Neural progenitor cell (in vitro differentiated cells): ENCODE measurements at regions not wholly inside any gene's neighbourhood (a gene's known extent, or its start where the extent isn't known, plus 50 kb on each side); places are given as distances from the start of the nearest gene placed in this dataset.
"Not testable (repeated sequence)": the region's sequence is repeated elsewhere in the genome, so short reads cannot be mapped to it uniquely, and the experiment has no call there.

Source experiments
- DNase-seq: peaks from one replicate; pipeline ENCODE4 v3.0.0-alpha.2; 2016; ENCODE audit warnings: low spot score
- H2AFZ ChIP-seq: fragments of 200-600 bp; sonication (generic); replicated peaks from 2 replicates; pipeline ENCODE4 v1.6.1; 2016; ENCODE audit warnings: antibody characterized with exemption
- H3F3A ChIP-seq: fragments of 200-600 bp; sonication (generic); 2 replicates; pipeline ENCODE4 v1.6.1; 2016; ENCODE audit warnings: antibody characterized with exemption, low read depth
- H3K27ac ChIP-seq: fragments of 200-600 bp; sonication (generic); 2 replicates; pipeline ENCODE4 v1.5.1; 2016; ENCODE audit warnings: mild to moderate bottlenecking
- H3K27me3 ChIP-seq: fragments of 200-600 bp; sonication (generic); 2 replicates; pipeline ENCODE4 v1.6.1; 2016; ENCODE audit warnings: mild to moderate bottlenecking, moderate library complexity
- H3K36me3 ChIP-seq: fragments of 200-600 bp; sonication (generic); 2 replicates; pipeline ENCODE4 v1.5.1; 2016
- H3K4me1 ChIP-seq: fragments of 200-600 bp; sonication (generic); 2 replicates; pipeline ENCODE4 v1.6.1; 2016; ENCODE audit warnings: mixed run types
- H3K4me2 ChIP-seq: fragments of 200-600 bp; sonication (generic); 2 replicates; pipeline ENCODE4 v1.6.1; 2016
- H3K4me3 ChIP-seq: fragments of 200-600 bp; sonication (generic); 2 replicates; pipeline ENCODE4 v1.5.1; 2016
- H3K79me2 ChIP-seq: fragments of 200-600 bp; sonication (generic); 2 replicates; pipeline ENCODE4 v1.6.1; 2016; ENCODE audit warnings: low read depth
- H3K9ac ChIP-seq: fragments of 200-600 bp; sonication (generic); 2 replicates; pipeline ENCODE4 v1.6.1; 2016
- H3K9me3 ChIP-seq: fragments of 200-600 bp; sonication (generic); 2 replicates; pipeline ENCODE4 v1.5.1; 2016; ENCODE audit warnings: low read depth
- H4K20me1 ChIP-seq: fragments of 200-600 bp; sonication (generic); 2 replicates; pipeline ENCODE4 v1.6.1; 2016; ENCODE audit warnings: low read depth
- H3K27ac Mint-ChIP-seq: 3 replicates; pipeline ENCODE4 v1.8.0; 2021; ENCODE audit warnings: mixed read lengths
- H3K27me3 Mint-ChIP-seq: 2 replicates; pipeline ENCODE4 v1.8.0; 2022; ENCODE audit warnings: low read depth, mild to moderate bottlenecking, inconsistent platforms, moderate library complexity, mixed read lengths; ENCODE audit not compliant: insufficient read depth
- H3K36me3 Mint-ChIP-seq: 3 replicates; pipeline ENCODE4 v1.8.0; 2021; ENCODE audit warnings: mixed read lengths
- H3K4me1 Mint-ChIP-seq: 3 replicates; pipeline ENCODE4 v1.8.0; 2021; ENCODE audit warnings: mixed read lengths
- H3K4me3 Mint-ChIP-seq: 3 replicates; pipeline ENCODE4 v1.8.0; 2021; ENCODE audit warnings: mild to moderate bottlenecking, moderate library complexity, mixed read lengths
- H3K9me3 Mint-ChIP-seq: 3 replicates; pipeline ENCODE4 v1.8.0; 2020; ENCODE audit warnings: mixed read lengths
- CTCF ChIP-seq: fragments of 200-600 bp; sonication (generic); IDR thresholded peaks from 2 replicates; pipeline ENCODE4 v1.5.1; 2017; ENCODE audit warnings: antibody characterized with exemption, mild to moderate bottlenecking
- EZH2 ChIP-seq: fragments of 200-600 bp; sonication (generic); IDR thresholded peaks from 2 replicates; pipeline ENCODE4 v1.6.1; 2017; ENCODE audit warnings: antibody characterized with exemption, mild to moderate bottlenecking, moderate library complexity
- EZH2phosphoT487 ChIP-seq: fragments of 200-600 bp; sonication (generic); IDR thresholded peaks from 2 replicates; pipeline ENCODE4 v1.6.1; 2017; ENCODE audit warnings: antibody characterized with exemption

- no peak overlapping the region for H3K27ac Mint-ChIP-seq
- Histone ChIP-seq H3K9ac (no peak overlapping the region), H2AFZ (no peak overlapping the region)
Measured at GRCh38 chr21:35597750-35598339, 462.5 kb downstream of the SETD4 start.

GRCh38 chr21:35594905-35595304 is 465.4 kb downstream of the SETD4 start:
- no peak overlapping the region for H3K4me2 ChIP-seq
- H3K4me3 Mint-ChIP-seq: no peak overlapping the region
- no peak overlapping the region for H3K27ac ChIP-seq
- DNase-seq: no peak
- no peaks in the 10 kb centered on the region for H3K9me3 Mint-ChIP-seq
- H3K27ac Mint-ChIP-seq: no peak overlapping the region
- no peaks in the 10 kb centered on the region for H3K79me2 ChIP-seq
- TF ChIP-seq EZH2phosphoT487 (no peak), EZH2 (no peak), CTCF (no peak)
- no peaks in the 10 kb centered on the region for H3K4me1 ChIP-seq
- H3K27me3 Mint-ChIP-seq: peaks cover 5% of the 10 kb centered on the region
- no peaks in the 10 kb centered on the region for H3F3A ChIP-seq
- H3K4me1 Mint-ChIP-seq: no peaks in the 10 kb centered on the region
- no peak overlapping the region for H3K4me3 ChIP-seq
- H2AFZ ChIP-seq: no peak overlapping the region
- H3K9ac ChIP-seq: no peak overlapping the region
- no peaks in the 10 kb centered on the region for H3K9me3 ChIP-seq
- no peaks in the 10 kb centered on the region for H3K36me3 Mint-ChIP-seq
- H4K20me1 ChIP-seq: no peaks in the 10 kb centered on the region
- H3K36me3 ChIP-seq: no peaks in the 10 kb centered on the region
- no peaks in the 10 kb centered on the region for H3K27me3 ChIP-seq

More at GRCh38 chr21:35597750-35598339, 462.5 kb downstream of the SETD4 start:
- Histone ChIP-seq H3K27me3 (no peaks in the 10 kb centered on the region), H4K20me1 (no peaks in the 10 kb centered on the region), H3K27ac (no peak overlapping the region), H3K4me1 (no peaks in the 10 kb centered on the region), H3F3A (no peaks in the 10 kb centered on the region), H3K36me3 (no peaks in the 10 kb centered on the region), H3K4me3 (no peak overlapping the region), H3K4me2 (no peak overlapping the region), H3K79me2 (no peaks in the 10 kb centered on the region), H3K9me3 (no peaks in the 10 kb centered on the region)
- Mint-ChIP-seq H3K36me3 (no peaks in the 10 kb centered on the region), H3K9me3 (no peaks in the 10 kb centered on the region), H3K27me3 (no peaks in the 10 kb centered on the region), H3K4me1 (no peaks in the 10 kb centered on the region), H3K4me3 (no peak overlapping the region)
- TF ChIP-seq EZH2phosphoT487 (no peak), EZH2 (no peak), CTCF (no peak)
- no peak for DNase-seq

GRCh38 chr21:35593000-35593502 is 467.3 kb downstream of the SETD4 start:
- H3K9me3 ChIP-seq: no peaks in the 10 kb centered on the region
- H3K36me3 ChIP-seq: no peaks in the 10 kb centered on the region
- no peaks in the 10 kb centered on the region for H3K79me2 ChIP-seq
- Mint-ChIP-seq H3K9me3 (no peaks in the 10 kb centered on the region), H3K4me3 (no peak overlapping the region), H3K36me3 (no peaks in the 10 kb centered on the region), H3K4me1 (no peaks in the 10 kb centered on the region), H3K27me3 (peaks cover 6% of the 10 kb centered on the region), H3K27ac (no peak overlapping the region)
- H2AFZ ChIP-seq: peak overlapping the region; percentile 19
- no peak for DNase-seq
- H3F3A ChIP-seq: no peaks in the 10 kb centered on the region
- no peak overlapping the region for H3K27ac ChIP-seq
- no peak for TF ChIP-seq EZH2
- TF ChIP-seq EZH2phosphoT487: no peak
- no peak for TF ChIP-seq CTCF
- H4K20me1 ChIP-seq: no peaks in the 10 kb centered on the region
- H3K27me3 ChIP-seq: no peaks in the 10 kb centered on the region
- no peaks in the 10 kb centered on the region for H3K4me1 ChIP-seq
- H3K9ac ChIP-seq: no peak overlapping the region
- no peak overlapping the region for H3K4me2 ChIP-seq
- H3K4me3 ChIP-seq: no peak overlapping the region

- H3K4me1 Mint-ChIP-seq, H3K36me3 ChIP-seq, H2AFZ ChIP-seq, H3K27me3 Mint-ChIP-seq, H3K4me3 ChIP-seq, H3K79me2 ChIP-seq, H3F3A ChIP-seq, H3K27ac ChIP-seq, H4K20me1 ChIP-seq, H3K27me3 ChIP-seq, H3K4me3 Mint-ChIP-seq, H3K9ac ChIP-seq, H3K27ac Mint-ChIP-seq, DNase-seq, H3K4me2 ChIP-seq, H3K9me3 ChIP-seq, H3K36me3 Mint-ChIP-seq, H3K9me3 Mint-ChIP-seq, H3K4me1 ChIP-seq: not testable (repeated sequence)
Measured at GRCh38 chr21:35590284-35590683, 470.0 kb downstream of the SETD4 start.
